HUDEP-2 (cell line): ENCODE measurements at regions not wholly inside any gene's neighbourhood (a gene's known extent, or its start where the extent isn't known, plus 50 kb on each side); places are given as distances from the start of the nearest gene placed in this dataset.
"Not testable (repeated sequence)": the region's sequence is repeated elsewhere in the genome, so short reads cannot be mapped to it uniquely, and the experiment has no call there.

Source experiments
- DNase-seq, 76 experiments: peaks; one replicate each; lab custom pipeline; 2025; ENCODE audit not compliant: unreplicated experiment in 76 of 76; lab: John Stamatoyannopoulos, UW

DNA sequence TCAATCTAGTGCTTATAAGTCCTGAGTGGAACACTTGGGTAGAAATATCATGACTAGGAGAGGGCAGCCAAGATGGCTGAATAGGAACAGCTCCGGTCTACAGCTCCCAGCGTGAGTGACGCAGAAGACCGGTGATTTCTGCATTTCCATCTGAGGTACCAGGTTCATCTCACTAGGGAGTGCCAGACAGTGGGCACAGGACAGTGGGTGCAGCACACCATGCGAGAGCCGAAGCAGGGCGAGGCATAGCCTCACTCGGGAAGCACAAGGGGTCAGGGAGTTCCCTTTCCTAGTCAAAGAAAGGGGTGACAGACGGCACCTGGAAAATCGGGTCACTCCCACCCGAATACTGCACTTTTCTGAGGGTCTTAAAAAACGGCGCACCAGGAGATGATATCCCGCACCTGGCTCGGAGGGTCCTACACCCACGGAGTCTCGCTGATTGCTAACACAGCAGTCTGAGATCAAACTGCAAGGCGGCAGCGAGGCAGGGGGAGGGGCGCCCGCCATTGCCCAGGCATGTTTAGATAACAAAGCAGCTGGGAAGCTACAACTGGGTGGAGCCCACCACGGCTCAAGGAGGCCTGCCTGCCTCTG, 302.8 kb downstream of the TFAP2B start:
- peak in 12 of 76 experiments; percentile 2 to 50 (median 22) for DNase-seq

DNA sequence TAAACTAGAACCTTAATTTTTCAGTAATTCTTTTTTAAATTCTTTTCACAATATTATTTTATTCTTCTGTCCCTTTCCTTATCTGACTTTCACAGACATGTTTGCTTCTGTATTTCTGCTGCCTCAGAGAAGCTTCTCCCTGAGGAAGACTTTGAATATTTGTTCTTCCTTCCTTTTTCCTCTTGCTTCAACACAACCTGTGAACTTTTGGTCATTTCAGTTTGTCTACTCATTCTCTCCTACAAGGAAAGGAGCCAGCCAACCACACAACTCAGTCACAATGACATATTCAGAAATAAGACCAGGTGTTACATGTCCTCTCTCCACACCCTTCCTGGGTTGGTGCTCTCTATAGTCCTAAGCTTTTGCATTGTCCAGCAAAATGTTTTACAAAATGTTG, 310.4 kb downstream of the TFAP2B start:
- DNase-seq: no peak

DNA sequence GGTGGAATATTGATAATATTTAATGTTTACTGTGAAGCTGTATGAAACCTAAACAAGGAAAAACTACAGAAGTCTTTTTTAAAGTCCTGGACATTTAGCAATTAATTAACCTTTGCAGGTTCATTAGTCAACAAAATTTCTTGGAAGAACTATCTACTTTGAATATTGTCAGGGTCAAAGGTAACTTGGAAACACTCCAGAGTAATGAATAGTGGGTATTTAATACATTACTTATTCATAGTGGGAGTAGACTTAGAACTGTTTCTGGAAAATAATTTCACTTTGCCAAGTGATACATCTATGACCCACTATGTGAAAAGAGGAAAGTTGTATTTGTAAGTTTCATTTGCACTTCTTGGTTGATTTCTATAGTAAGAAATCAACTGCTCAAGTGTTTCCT, 319.1 kb downstream of the TFAP2B start:
- DNase-seq: no peak

DNA sequence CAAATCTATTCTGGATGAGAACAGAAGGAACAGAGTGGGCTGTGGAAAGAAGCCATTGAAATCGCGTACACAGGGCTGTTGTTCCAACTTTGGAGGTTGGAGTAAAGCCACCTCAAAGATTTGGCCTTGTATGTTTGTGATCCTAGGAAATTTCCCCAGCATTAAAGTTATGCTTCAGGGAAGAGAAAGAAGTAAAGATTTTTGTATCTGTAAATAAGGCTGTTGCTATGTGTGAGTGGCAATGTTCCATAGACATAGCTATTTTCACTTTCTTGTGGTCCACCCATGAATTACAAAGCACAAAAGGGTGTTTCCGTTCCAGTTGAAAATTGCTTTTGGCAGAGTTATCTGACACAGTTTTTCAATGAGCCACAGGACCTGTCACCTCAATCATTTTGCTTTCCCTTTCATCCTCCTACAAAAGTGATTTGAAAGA, 321.3 kb downstream of the TFAP2B start:
- no peak for DNase-seq

DNA sequence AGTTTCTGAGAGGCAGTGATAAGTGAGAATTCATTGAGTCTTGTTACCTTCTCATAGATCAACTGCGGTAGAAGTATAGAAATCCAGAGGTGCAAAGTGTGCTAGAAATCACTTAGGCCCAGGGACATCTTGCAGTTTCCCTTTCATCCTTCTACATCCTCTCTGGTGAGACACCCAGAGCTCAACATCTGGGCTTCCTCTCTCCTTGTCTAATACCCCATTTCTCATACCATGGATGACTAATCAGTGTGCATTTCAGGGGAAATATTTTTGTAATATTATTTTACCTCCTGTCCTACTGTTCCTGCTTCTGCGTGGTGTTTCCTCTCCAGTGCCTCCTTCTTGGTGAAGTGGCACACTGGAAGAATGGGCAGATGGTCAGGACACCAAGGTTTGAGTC, 322.4 kb downstream of the TFAP2B start:
- DNase-seq: no peak

DNA sequence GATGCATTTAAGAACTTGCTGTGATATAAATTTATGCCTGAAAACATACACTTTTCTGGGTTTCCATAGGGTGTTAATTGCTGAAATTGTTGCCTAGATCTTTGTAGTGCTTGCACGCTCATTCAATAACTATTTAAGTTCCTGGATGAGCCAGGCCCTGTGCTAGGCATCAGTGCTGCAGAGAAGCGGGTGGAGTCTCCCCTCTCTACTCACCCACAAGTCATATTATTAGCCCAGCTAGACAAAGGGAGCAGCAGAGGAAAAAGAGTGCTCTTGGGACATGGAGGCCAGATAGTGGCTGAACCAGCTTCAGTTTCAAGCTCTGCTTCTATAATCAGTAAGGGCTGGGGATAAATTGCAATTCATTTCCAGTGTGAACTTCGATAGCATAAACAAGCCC, 329.1 kb downstream of the TFAP2B start:
- DNase-seq: no peak

DNA sequence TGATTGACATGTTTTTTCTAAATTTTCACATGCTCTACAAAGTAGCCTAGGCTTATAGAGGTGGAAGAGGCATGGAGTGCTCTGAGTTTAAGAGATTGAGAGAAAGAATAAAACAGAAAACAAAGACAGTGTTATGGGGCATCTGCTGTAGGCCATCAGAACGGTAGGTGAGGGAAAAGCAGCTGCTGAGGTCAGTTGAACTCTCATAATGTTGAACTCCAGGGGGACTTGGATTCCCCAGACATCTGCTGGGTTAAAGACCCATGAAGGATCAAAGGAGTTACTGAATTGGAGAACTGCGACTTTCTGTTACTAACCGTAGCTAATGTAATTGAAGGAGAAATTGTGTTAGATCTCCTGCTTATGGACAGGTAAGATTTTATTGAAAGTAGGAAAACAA, 333.9 kb downstream of the TFAP2B start:
- no peak for DNase-seq

DNA sequence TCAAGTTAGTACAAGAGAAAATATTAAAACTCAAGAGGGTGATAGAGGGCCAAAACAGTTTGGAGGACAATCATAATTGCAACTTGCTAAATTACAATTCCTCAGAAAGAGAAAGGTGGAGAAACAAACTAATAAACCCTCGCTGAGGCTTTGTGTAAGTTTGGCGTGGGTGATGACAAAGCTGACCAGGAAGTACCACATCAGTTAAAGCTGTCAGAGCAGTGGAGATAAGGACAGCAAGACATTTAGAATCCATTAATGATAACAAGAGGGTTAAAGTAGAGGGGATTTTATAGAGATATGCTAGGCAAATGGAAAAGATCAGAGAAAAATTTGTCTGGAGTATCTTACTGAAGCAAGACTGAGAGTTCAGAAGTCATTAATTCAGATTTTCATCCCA, 334.4 kb downstream of the TFAP2B start:
- no peak for DNase-seq

DNA sequence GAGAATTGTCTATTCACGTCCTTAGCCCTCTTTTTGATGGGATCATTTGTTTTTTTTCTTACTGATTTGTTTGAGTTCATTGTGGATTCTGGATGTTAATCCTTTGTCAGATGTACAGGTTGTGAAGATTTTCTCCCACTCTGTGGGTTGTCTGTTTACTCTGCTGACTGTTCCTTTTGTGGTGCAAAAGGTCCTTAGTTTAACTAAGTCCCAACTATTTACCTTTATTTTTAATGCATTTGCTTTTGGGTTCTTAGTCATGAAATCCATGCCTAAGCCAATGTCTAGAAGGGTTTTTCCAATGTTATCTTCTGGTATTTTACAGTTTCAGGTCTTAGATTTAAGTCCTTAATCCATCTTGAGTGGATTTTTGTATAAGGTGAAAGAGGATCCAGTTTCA, 336.3 kb downstream of the TFAP2B start:
- not testable (repeated sequence) for DNase-seq

DNA sequence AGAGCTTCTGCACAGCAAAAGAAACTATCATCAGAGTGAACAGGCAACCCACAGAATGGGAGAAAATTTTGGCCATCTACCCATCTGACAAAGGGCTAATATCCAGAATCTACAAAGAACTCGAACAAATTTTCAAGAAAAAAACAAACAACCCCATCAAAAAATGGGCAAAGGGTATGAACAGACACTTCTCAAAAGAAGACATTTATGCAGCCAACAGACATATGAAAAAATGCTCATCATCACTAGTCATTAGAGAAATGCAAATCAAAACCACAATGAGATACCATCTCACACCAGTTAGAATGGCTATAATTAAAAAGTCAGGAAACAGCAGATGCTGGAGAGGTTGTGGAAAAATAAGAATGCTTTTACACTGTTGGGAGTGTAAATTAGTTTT, 340.6 kb downstream of the TFAP2B start:
- DNase-seq: not testable (repeated sequence)

DNA sequence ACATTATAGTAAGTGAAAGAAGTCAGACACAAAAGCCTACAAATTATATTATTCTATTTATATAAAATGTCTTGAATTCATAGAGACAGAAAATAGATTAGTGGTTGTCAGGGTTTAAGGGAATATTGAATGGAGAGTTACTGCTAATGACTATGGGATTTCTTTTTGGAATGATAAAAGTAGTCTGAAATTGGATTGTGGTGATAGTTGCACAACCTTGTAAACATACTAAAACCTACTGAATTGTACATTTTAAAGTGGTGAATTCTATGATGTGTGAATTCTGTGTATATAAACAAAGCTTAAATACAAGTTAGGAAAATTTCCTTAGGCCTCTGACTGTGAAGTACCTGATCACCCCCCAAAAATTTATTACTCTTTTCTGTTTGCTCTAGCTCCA, 343.1 kb downstream of the TFAP2B start:
- no peak for DNase-seq

DNA sequence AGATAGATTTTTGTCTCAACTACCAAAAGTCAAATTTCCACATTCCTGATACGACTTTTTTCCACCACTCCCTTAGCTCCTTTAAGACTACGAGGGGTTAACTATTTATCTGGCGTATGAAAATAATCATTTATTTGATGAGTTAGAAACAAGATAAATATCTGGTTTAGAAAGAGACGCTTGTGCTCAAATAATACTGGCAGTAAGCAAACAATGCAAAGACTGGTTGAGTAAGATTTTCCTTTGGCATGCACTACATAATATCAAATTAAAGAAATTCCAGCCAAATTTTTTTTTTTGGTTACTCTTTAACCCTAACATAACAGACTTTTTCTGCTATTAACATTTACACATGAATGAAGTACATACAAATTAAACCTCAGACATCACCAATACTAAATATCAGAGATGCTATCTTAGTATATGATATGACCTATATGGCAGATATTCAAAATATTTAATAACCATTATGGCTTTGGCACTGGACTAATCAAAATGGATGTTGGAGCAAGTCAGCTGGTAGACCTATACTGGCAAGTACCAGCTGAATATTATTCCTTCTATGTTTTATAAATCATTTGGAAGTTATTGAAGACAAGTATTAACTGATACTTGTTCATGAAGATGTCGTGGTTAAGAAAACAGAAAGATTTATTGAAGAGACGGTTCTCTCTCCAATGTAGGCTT, 345.3 kb downstream of the TFAP2B start:
- no peak for DNase-seq

DNA sequence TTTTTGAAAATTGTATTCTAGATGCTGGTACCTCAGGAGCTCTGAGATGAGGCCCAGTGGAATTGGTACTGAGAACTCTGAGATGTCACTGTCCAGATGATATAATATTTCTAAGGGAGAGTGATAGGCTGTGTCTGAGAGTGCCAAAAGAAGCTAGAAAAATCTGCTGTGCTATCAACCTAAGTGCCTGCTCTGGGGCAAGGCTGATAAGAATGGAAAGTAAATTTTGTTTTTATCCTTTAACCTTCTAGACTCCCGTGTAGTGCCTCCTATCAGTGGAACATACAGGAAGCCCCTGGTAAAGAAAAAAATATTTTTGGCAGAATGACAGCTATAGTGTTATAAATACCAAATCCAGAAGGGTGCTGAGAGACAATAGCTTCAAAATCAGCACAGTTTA, 348.2 kb downstream of the TFAP2B start:
- no peak for DNase-seq

DNA sequence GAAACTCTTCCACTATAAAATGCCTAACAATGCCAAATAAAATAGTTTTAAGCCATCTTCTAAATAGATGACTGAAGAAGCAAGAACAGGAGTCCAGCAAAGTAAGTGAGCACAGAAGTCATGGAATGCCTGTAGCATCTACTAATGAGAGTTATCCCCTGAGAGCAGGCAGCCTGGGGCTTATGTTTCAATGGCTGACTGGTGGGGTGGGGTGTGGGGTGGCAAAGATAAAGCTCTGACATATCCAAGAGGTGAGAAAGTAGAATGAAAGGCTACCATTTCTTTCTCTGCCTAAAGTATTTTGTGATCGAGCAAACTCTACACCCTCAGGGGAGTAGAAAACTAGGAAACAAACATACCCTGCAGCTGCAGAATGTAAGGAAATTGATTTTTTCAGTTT, 348.8 kb downstream of the TFAP2B start:
- no peak for DNase-seq

DNA sequence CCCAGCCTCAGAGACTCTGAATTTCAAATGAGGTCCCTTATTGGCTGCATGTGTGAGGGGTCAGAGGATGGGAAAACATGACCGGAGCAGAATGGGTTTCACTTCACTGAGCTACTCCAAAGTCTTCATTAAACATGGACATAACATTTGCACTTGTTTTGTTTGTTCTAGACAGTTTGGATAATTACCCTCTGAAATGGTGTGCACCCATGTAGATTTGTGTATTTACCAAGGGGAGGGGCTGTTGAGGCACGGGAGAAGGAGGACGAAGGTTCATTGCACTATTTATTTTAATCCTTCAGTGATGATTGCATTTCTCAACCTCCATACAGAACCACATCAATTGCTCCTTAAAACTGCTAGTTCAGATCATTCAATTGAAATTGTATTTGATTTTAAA, 364.2 kb downstream of the TFAP2B start:
- no peak for DNase-seq

DNA sequence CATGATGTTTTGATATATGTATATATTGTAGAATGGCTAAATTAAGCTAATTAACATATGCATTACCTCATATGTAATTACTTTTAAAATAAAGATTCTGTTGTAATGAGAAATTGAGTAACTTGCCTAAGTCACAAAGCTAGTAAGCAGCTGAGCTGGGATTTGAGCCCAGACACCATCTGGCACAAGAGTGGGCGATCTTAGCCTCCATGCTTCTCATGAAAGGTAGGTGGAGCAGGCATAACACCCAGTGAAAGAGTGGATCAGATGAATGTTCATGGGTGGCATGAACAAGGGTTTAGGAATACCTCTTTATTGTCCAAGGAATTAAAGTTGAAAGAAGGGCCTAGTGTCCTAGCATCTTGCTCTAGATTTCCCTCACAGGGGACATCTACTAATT, 365.4 kb downstream of the TFAP2B start:
- DNase-seq: no peak

DNA sequence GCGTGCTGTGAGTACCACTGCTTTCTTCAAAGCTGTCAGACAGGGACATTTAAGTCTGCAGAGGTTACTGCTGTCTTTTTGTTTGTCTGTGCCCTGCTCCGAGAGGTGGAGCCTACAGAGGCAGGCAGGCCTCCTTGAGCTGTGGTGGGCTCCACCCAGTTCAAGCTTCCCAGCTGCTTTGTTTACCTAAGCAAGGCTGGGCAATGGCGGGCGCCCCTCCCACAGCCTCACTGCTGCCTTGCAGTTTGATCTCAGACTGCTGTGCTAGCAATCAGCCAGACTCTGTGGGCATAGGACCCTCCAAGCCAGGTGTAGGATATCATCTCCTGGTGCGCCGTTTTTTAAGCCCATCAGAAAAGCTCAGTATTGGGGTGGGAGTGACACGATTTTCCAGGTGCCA, 374.5 kb downstream of the TFAP2B start:
- not testable (repeated sequence) for DNase-seq

DNA sequence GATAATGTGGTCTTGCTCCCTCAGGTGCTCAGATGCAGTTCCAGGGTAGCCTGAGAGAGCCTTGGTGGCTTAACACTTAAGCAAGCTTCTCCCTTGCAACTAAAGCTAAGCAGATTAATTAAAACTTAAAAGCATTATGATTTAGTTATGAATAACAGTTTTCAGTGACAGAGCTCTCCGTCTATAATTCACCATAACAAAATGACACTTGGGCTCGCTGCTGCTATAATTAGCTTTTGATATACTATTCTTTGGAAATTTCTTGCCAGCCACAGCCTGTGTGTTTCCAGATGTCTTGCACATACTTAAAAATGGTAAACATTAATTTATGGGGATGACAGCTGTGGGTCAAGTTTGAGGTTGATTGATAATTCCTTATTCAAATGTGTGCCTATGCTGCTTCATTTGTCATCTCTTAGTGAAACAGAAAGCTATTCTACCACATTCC, 380.5 kb downstream of the TFAP2B start:
- no peak for DNase-seq

DNA sequence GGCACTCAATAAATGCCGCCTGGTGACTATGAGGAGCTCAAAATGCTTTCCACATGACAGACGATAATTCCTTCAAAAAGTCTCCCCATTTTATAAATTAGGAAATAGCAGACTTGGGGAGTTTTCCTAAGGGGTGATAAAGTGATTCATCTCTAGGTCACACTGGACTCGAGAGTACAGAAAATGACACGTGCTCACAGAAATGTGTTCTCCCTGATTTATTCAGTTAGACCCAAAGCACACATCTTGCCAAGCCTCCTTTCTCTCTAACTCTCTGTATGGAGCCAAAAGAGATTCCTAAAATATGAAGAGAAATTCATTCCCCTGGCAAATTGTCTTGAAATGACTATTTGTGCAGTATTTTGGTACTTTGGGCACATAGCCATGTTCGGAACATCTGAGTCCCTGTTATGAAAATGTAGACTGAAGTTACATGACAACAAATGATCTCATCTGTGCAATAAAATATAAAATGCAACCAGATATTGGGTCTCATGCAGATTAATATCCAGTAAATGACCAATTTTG, 381.1 kb downstream of the TFAP2B start:
- DNase-seq: no peak

DNA sequence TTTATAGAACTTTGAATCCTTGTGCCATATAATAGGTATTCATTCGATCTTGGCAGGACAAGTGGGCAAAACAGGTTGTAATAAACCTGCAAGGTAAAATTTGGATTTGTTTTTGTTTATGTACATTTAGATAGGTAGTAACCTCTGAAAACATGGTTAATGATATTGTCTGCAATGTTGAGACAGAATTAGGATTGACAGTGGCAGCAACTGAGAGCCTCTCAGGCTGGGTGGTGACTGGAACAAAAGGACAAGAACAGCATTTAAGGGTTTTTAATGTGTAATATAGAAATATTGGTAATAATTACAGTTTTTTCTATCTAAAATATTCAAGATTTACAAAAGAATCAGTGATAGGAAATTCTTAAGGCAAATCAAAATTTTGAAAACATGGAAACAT, 382.0 kb downstream of the TFAP2B start:
- no peak for DNase-seq

DNA sequence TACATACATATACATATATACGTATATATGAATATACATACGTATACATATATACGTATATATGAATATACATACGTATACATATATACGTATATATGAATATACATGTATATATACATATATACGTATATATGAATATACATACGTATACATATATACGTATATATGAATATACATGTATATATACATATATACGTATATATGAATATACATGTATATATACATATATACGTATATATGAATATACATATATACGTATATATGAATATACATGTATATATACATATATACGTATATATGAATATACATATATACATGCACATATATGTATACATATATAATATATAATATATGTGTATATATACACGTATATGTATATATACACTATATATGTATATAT, 384.0 kb downstream of the TFAP2B start:
- not testable (repeated sequence) for DNase-seq

DNA sequence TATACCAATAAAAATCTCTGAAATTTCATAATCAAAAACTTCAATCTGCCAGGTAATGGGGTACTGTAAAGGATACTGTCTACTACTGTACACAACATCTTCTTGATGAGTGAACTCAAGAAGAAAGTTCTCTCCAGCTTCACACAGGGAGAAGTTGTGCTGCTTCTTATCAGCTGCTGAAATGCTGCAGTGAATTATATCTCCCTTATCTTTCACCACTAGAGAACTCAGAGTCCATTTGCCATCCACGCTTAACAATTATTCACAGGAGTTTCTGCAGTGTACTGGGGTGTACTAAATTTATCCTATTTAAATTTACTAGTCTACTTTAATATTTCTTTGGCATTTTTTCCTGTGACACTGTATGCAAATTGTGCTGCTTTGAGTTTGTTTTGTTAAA, 384.8 kb downstream of the TFAP2B start:
- DNase-seq: no peak
